ENCODE measurements at regions not wholly inside any gene's neighbourhood (a gene's known extent, or its start where the extent isn't known, plus 50 kb on each side); places are given as distances from the start of the nearest gene placed in this dataset.

GRCh38 chr4:110268352-110268751 is 69.9 kb upstream of the ELOVL6 start:
- H3K9me3 ChIP-seq = no peaks in the 10 kb centered on the region
- no peak for DNase-seq
- TF ChIP-seq CTCF (IDR thresholded peaks at IDR 0.05) = no peak
- H3K27me3 ChIP-seq (ENCODE audit: insufficient read depth in 3 of 3, low read length in 2 of 3) = no peaks in the 10 kb centered on the region
- 78 to 88% (median 80%) methylated on average over 2 of the region's 2 CpGs for WGBS, 3 donors
- intact Hi-C loops (cut with DNase I) = no loop called here
- no peak for ATAC-seq
- H3K27ac ChIP-seq = no peak overlapping the region
- no peaks in the 10 kb centered on the region for H3K36me3 ChIP-seq (ENCODE audit: insufficient read depth in 1 of 2, low read depth in 1 of 2)
- no peaks in the 10 kb centered on the region for H3K4me1 ChIP-seq
- H3K4me3 ChIP-seq = no peak overlapping the region

GRCh38 chr4:110266136-110266535 is 67.7 kb upstream of the ELOVL6 start:
- ATAC-seq = no peak
- Histone ChIP-seq H3K4me3 (no peak overlapping the region), H3K27me3 (ENCODE audit: insufficient read depth in 3 of 3, low read length in 2 of 3) (no peaks in the 10 kb centered on the region), H3K27ac (no peak overlapping the region), H3K36me3 (ENCODE audit: insufficient read depth in 1 of 2, low read depth in 1 of 2) (no peaks in the 10 kb centered on the region), H3K9me3 (no peaks in the 10 kb centered on the region), H3K4me1 (no peaks in the 10 kb centered on the region)
- intact Hi-C loops (cut with DNase I) = no loop called here
- DNase-seq = no peak
- WGBS, 3 donors = 79 to 87% (median 79%) methylated on average over 1 of the region's 1 CpG
- no peak for TF ChIP-seq CTCF (IDR thresholded peaks at IDR 0.05)

- Histone ChIP-seq H3K4me1 (no peaks in the 10 kb centered on the region), H3K9me3 (no peaks in the 10 kb centered on the region), H3K27ac (no peak overlapping the region), H3K4me3 (no peak overlapping the region), H3K36me3 (ENCODE audit: insufficient read depth in 1 of 2, low read depth in 1 of 2) (no peaks in the 10 kb centered on the region), H3K27me3 (ENCODE audit: insufficient read depth in 3 of 3, low read length in 2 of 3) (no peaks in the 10 kb centered on the region)
- TF ChIP-seq CTCF (IDR thresholded peaks at IDR 0.05) = no peak
- intact Hi-C loops (cut with DNase I) = no loop called here
- ATAC-seq (no peak), DNase-seq (no peak)
- WGBS, 3 donors = 77 to 83% (median 81%) methylated on average over 5 of the region's 5 CpGs
Measured at GRCh38 chr4:110265001-110265400, 66.6 kb upstream of the ELOVL6 start.

- intact Hi-C loops (cut with DNase I) = no loop called here
- WGBS, 3 donors = 75 to 78% (median 78%) methylated on average over 4 of the region's 4 CpGs
- H3K27me3 ChIP-seq (ENCODE audit: insufficient read depth in 3 of 3, low read length in 2 of 3) = no peaks in the 10 kb centered on the region
- ATAC-seq (no peak), DNase-seq (no peak)
- H3K4me3 ChIP-seq = no peak overlapping the region
- TF ChIP-seq CTCF (IDR thresholded peaks at IDR 0.05) = no peak
- H3K9me3 ChIP-seq = no peaks in the 10 kb centered on the region
- H3K27ac ChIP-seq = no peak overlapping the region
- no peaks in the 10 kb centered on the region for H3K36me3 ChIP-seq (ENCODE audit: insufficient read depth in 1 of 2, low read depth in 1 of 2)
- H3K4me1 ChIP-seq = no peaks in the 10 kb centered on the region
Measured at GRCh38 chr4:110260299-110260698, 61.9 kb upstream of the ELOVL6 start.

GRCh38 chr4:110250023-110250387 is 51.6 kb upstream of the ELOVL6 start:
- DNase-seq (no peak), ATAC-seq (no peak)
- 57 to 64% (median 62%) methylated on average over 5 of the region's 5 CpGs for WGBS, 3 donors
- TF ChIP-seq CTCF (IDR thresholded peaks at IDR 0.05) = no peak
- intact Hi-C loops (cut with DNase I) = no loop called here
- Histone ChIP-seq H3K27me3 (ENCODE audit: insufficient read depth in 3 of 3, low read length in 2 of 3) (no peaks in the 10 kb centered on the region), H3K27ac (no peak overlapping the region), H3K4me3 (no peak overlapping the region), H3K4me1 (no peaks in the 10 kb centered on the region), H3K36me3 (ENCODE audit: insufficient read depth in 1 of 2, low read depth in 1 of 2) (no peaks in the 10 kb centered on the region), H3K9me3 (no peaks in the 10 kb centered on the region)

Measured in psoas muscle (tissue), 7 donors.